ENCODE measurements at regions not wholly inside any gene's neighbourhood (a gene's known extent, or its start where the extent isn't known, plus 50 kb on each side); places are given as distances from the start of the nearest gene placed in this dataset.
A peak's percentile ranks its signal among the peaks of the same experiment; 100 is the strongest.
"Not testable (repeated sequence)": the region's sequence is repeated elsewhere in the genome, so short reads cannot be mapped to it uniquely, and the experiment has no call there.

DNA sequence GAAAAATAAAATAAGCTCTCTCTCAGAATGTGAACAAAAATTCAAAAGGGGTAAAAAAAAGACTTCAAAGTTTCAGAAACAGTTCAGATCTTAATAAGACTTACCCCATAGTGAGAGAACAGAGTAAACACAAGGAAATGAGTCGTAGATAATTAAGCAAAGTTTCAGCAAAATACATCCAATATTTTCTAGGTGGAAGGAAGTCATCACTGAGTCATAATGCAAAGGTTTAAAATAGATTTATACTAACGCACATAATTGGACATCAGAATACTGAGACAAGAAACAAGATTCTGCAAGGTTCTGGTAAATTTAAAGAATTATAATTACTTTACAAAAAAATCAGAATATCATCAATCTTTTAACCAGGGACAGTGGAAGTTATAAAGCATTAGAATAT is 1370.7 kb upstream of the ATXN8OS start:
- peak; percentile 44 for DNase-seq

- no peak for DNase-seq
Observed at GRCh38 chr13:68727798-68728197, 1379.8 kb upstream of the ATXN8OS start.

- peak; percentile 53 for DNase-seq
Observed at GRCh38 chr13:68727165-68727564, 1380.5 kb upstream of the ATXN8OS start.

GRCh38 chr13:68719815-68720214 is 1387.8 kb upstream of the ATXN8OS start:
- no peak for DNase-seq

DNA sequence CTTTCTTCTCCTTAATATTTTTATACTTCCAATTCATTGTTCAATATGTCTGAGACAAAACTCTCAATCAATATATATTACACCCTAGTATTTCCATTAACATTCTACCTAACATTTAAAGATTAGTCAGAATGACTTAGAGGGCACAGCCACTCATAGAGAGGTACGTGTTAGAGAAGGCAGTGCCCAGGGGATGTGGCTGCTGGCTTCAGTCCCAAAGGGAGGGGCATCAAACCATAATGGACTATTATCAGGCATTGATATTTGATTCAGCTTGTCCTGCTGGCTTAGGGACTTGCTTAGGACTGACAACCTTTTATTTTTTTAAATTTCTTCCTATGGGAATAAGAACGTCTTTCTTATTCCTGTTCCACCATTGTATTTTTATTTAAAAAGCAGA is 1392.0 kb upstream of the ATXN8OS start:
- no peak for DNase-seq

DNA sequence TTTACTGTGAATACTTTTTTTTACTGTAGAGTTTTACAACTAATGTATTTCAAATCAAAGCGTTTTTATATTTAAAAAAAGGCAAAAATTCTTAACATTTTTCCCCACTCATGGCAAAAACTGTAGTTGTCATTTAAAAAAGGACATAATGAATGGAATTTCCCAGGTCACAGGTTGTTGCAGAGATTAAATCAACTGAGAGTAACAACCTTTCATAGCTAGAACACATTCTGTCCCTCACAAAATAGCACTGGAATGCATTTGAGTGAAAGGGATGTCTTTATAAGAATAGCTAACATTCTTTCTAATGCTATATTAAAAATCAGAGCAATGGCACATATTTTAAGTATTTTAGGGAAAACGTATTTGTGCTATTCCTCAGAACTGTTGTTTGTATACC is 1393.3 kb upstream of the ATXN8OS start:
- no peak for DNase-seq

DNA sequence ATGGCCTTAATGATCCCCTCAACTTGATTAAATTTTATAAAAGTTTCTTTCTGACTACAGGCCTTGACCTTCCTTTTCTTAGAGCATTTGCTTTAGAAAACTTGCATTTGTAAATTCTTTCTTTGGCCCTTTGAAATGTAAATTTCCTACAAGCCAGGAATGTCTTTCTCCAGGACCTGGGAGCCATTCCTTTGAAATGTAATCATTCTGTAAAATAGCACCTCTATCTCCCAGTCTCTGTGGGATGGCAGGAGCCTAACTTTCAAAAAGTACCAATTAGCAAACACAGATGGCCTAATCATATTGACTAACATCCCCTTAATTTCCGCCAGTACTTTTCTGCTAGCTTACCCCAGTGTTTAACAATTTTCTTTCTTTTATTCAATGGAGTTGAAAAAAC is 1394.2 kb upstream of the ATXN8OS start:
- DNase-seq = no peak

DNA sequence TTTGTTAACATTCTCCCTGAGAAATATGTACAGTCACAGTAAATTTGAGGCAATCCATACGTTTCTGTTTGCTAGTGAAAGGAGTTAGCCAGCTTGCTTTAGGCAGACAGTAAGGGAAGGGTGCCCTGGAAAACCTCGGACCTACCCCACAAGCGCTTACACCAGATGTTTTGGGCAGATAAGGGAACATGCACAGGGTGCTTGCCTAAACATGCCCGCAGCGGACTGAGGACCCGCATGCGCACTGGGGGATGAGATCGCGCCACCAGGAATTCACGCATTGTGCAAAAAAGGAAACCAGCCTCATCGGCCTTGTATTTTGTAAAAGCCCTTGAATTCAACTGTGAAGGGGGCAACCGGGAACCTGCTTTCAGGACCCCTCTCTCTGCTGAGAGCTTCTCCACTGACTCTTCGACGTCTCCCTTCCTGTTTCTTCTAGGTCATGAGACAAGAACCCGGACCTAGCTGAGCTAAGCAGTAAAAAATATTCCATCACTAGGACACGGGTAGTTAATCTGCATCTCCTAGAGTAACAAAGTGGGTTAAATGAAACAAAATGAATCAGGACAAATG is 1399.2 kb upstream of the ATXN8OS start:
- DNase-seq = no peak

GRCh38 chr13:68706044-68706443 is 1401.6 kb upstream of the ATXN8OS start:
- DNase-seq = not testable (repeated sequence)

DNA sequence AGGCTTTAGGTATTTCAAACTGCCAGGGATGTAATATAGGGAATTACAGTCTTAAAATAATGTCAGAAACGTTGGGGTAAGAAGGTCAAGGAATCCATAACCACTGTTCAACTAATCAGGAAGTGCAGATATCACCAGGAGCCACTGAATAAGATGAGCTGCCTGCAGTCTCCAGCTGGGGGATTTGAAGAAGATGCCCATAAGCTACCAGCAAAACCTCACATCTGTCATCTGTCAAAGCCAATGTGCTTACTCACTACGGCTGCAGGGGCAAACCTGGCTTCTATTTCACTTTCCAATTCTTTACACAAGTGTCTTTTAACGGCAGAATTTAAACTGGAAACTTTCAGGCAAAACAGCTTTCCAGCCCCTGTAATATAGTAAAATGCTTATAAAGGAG is 1410.1 kb upstream of the ATXN8OS start:
- DNase-seq = peak; percentile 28

DNA sequence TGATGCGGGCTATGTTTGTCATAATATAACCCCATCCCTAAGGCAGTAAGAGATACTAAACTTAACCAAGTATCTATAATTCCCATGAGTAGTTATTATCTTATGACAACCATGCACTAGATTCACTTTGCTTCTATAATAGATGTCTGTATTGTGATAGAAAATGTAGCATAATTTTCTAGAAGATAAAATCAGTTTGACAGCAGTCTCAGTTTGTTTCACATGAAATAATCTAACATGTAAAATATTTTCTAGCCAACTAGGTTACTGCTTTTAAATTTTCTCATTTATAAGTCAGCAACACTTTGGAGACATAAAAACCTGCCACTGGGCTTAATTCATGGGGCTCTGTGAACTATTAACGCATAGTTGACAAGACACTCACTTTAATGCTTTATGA is 1410.7 kb upstream of the ATXN8OS start:
- no peak for DNase-seq

DNA sequence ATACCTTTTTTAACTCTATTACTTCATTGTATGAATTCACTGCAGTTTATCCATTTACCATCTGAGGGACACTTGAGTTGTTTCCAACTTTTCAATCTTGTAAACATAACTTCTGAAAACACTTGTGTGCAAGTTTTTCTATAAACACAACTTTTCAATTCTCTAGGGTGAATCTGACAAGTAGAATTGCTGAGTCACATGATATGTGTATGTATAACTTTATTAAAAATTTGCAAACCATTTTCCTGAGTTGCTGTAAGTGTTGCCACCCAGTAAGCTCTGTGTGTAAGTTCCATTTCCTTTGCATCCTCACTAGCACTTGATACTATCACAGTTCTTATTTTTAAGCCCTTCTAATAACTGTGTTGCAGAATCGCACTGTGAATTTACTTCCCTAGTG is 1415.6 kb upstream of the ATXN8OS start:
- DNase-seq = no peak

DNA sequence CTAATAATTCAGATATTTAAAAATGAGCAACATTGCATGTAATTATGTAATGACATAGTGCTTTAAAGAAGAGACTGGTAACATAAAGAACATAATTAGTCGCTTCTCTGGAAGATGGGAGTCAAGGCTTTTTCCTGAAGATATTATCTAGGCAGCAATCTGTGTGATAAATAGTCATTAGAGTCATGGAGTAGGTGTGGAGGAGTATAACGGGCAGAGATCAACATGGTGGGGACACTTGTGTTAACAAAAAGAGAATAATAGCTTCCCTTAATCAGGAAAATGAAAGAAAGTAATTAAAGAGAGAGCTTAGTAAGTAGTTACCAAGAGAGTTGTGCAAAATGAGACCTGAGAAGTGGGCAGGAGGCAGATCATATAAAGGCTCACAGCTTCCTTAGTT is 1417.1 kb upstream of the ATXN8OS start:
- DNase-seq = no peak

DNA sequence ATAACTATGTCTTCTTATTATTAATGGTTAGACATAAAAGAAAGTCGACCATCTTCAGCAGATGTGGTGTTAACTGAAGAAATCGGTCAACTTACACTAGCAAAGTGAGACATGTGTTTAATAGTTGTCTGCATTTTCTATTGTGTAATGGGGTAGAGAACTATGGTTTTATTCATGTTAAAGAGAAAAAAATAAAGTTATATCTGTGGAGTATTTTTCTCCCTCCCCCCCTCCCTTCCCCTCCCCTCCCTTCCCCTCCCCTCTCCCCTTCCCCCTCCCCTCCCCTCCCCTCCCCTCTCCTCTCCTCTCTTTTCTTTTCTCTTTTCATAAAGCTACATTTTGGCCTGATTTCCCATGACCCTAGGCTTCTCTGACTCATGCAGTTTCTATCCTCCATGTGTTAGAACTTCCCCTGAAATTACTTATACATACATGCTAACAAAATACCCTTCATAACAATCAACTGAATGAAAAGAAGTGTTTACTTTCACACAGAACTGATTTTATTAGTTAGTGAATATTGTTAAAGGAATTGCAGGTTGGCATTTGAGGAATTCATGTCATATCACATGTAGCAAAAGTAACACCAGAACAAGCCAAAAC is 1431.0 kb upstream of the ATXN8OS start:
- peak; percentile 2 for DNase-seq

DNA sequence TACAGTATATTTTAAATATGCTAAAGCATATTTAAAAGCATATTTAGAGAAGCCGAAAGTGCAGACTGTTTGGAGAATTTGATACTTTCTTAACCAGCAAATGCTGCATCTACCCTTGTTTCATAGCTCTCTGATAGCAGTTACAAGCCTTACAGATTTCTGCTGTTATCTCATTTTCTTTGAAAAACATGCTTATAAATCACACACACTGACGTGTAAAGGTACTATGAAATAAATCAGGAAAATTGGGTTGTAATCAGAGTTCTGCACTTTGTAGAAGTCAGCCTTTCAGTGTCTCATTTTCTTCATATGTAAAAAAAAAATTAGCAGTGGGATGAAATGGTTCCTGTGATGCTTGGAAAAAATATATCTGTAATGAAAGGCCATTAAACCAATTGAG is 1432.4 kb upstream of the ATXN8OS start:
- DNase-seq = no peak

GRCh38 chr13:68667863-68668262 is 1437.7 kb upstream of the PCDH9 start:
- no peak for DNase-seq

GRCh38 chr13:68666774-68667397 is 1436.8 kb upstream of the PCDH9 start:
- DNase-seq = no peak

GRCh38 chr13:68645814-68646213 is 1415.7 kb upstream of the PCDH9 start:
- DNase-seq = no peak

DNA sequence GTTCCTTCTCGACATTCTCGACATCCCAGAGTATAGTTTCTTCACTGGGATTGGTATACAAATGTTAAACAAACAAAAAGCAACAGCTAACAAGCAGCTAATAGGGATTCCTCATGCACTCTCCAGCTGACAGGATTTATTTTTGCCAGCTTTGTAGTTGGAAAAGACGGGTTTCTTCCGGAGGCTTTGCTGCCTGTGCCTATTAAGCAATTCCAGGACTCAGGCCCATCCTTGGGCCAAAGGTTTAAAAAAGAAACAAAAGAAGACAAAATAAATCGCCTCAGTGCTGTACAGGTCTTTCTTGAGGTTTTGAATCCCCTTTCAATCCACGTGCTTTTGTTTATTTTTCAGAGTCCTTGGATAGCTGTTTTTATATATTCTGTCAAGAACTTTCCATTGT is 1414.5 kb upstream of the PCDH9 start:
- DNase-seq = no peak

- DNase-seq = no peak
Observed at GRCh38 chr13:68636784-68637183, 1406.6 kb upstream of the PCDH9 start.

- DNase-seq = no peak
Observed at GRCh38 chr13:68628994-68629393, 1398.9 kb upstream of the PCDH9 start.

- no peak for DNase-seq
Observed at GRCh38 chr13:68627379-68627778, 1397.2 kb upstream of the PCDH9 start.

DNA sequence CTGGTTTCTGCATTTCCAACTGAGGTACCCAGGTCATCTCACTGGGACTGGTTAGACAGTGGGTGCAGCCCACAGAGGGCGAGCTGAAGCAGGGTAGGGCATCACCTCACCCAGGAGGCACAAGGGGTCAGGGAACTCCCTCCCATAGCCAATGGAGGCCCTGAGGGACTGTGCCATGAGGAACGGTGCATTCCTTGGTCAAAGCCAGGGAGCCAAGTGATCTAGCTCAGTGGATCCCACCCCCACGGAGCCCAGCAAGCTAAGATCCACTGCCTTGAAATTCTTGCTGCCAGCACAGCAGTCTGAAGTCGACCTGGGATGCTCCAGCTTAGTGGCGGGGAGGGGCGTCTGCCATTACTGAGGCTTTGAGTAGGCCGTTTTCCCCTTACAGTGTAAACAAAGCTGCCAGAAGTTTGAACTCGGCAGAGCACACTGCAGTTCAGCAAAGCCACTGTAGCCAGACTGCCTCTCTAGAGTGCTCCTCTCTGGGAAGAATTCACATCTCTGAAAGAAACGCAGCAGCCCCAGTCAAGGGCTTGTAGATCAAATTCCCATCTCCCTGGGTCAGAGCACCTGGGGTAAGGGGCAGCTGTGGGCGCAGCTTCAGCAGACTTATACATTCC is 1386.6 kb upstream of the PCDH9 start:
- no peak for DNase-seq

DNA sequence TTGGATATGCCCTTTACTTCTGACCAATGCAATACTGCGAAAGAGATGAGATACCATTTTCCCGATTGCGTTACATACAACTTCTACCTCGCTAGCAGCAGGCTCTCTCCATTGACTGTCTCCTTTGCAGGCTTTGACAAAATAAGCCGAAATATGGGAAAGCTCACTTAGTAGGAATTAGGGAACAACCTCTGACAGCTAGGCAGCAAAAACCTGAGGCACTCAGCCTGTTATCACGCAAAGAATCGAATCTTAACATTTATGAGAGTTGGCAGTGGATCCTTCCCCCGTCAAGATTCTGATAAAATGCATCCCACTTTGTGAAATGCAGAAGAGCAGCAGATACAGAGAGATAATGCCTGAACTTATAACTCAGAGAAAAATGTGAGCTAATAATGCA is 1379.5 kb upstream of the PCDH9 start:
- no peak for DNase-seq

Data from fibroblast of skin of right biceps (primary cell).